ENCODE measurements at regions not wholly inside any gene's neighbourhood (a gene's known extent, or its start where the extent isn't known, plus 50 kb on each side); places are given as distances from the start of the nearest gene placed in this dataset.

DNA sequence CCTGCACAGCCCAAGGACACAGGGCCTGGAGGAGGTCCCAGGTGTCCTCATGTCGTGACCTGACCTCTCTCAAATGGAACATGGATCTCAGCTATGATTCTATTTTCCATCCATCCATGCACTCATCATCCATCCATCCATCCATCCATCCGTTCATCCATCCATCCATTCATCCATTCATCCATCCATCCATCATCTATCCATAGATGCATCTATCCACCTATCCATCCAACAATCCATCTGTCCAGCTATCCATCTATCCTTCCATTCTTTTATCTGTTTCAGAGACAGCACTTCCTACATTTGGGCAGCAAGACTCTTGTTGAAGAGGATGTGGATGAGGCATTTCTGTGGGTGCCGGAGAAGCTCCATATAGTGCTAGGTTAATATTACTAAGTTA, 86.7 kb downstream of the SCGB2B2 start:
- H3K27me3 Mint-ChIP-seq (ENCODE audit: unreplicated experiment), result no peaks in the 10 kb centered on the region
- H3K4me1 Mint-ChIP-seq (ENCODE audit: unreplicated experiment), result no peaks in the 10 kb centered on the region
- no peak for DNase-seq (ENCODE audit: extremely low spot score, unreplicated experiment)
- peaks cover 33% of the 10 kb centered on the region for H3K9me3 Mint-ChIP-seq (ENCODE audit: unreplicated experiment)
- TF ChIP-seq, protein P1, sequence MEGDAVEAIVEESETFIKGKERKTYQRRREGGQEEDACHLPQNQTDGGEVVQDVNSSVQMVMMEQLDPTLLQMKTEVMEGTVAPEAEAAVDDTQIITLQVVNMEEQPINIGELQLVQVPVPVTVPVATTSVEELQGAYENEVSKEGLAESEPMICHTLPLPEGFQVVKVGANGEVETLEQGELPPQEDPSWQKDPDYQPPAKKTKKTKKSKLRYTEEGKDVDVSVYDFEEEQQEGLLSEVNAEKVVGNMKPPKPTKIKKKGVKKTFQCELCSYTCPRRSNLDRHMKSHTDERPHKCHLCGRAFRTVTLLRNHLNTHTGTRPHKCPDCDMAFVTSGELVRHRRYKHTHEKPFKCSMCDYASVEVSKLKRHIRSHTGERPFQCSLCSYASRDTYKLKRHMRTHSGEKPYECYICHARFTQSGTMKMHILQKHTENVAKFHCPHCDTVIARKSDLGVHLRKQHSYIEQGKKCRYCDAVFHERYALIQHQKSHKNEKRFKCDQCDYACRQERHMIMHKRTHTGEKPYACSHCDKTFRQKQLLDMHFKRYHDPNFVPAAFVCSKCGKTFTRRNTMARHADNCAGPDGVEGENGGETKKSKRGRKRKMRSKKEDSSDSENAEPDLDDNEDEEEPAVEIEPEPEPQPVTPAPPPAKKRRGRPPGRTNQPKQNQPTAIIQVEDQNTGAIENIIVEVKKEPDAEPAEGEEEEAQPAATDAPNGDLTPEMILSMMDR (IDR thresholded peaks at IDR 0.05), result no peak
- no peaks in the 10 kb centered on the region for H3K36me3 Mint-ChIP-seq (ENCODE audit: unreplicated experiment)
- no peak overlapping the region for H3K4me3 Mint-ChIP-seq (ENCODE audit: unreplicated experiment)
- no peak overlapping the region for H3K27ac Mint-ChIP-seq (ENCODE audit: unreplicated experiment)

DNA sequence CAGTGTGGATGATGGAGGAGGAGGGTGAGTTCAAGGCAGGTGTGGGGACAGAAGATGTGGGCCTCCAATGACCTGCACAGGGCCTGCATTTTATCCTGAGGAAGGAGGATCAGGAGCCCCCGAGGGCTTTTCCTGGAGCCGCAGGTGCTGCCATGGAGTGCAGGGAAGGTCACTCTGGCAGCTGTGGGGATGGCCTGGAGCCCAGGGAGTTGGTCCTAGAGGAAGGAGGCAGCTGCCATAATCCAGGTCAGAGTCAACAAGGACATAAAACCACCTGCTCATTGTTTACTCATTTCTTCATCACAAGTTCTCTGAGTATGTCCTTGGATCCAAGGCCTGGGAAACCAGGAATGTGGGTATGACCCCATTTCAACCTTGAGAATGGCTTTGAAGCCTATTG, 87.2 kb downstream of the SCGB2B2 start:
- Mint-ChIP-seq H3K4me1 (ENCODE audit: unreplicated experiment) (no peaks in the 10 kb centered on the region), H3K36me3 (ENCODE audit: unreplicated experiment) (no peaks in the 10 kb centered on the region), H3K9me3 (ENCODE audit: unreplicated experiment) (peaks cover 34% of the 10 kb centered on the region), H3K27ac (ENCODE audit: unreplicated experiment) (no peak overlapping the region), H3K4me3 (ENCODE audit: unreplicated experiment) (no peak overlapping the region), H3K27me3 (ENCODE audit: unreplicated experiment) (no peaks in the 10 kb centered on the region)
- DNase-seq (ENCODE audit: extremely low spot score, unreplicated experiment), result no peak
- TF ChIP-seq, protein P1 (IDR thresholded peaks at IDR 0.05), result no peak

DNA sequence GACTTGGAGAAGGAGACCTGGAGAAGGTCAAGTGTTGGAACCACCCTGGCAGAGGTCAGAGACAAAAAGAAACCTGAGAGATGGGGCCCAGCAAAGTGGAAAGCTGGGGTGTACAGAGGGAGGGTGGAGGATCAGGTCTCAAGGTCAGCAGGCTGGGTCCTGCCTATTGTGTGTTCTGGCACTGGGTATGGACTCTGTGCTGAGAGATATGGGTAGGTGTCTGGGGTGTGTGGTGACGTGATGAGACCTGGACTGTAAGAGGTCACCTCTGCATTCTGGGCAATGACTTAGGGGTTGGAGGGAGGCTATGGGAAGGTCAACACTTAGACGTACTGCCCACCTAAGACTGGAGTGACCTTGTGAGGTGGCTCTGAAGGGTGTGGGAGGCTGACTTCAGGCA, 88.1 kb downstream of the SCGB2B2 start:
- H3K4me3 Mint-ChIP-seq (ENCODE audit: unreplicated experiment), result no peak overlapping the region
- no peak overlapping the region for H3K27ac Mint-ChIP-seq (ENCODE audit: unreplicated experiment)

DNA sequence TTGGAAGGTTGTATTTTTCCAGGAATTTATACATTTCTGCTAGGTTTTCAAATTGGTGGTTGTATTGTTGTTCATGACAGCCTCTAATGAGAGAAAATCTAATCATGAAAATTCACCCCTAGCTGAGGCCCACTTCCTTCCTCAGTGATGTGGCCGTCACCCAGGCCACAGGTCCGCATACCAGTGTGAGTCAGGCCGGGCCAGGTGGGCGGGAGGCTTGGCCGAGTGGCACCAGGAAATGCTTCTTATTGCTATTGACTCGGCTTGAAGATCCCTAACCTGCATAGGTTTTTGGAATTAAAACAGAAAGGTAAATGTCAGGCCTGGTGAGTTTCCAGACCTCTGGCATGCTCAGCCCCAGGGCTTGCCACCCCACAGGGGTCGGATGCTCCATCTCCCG, 88.7 kb downstream of the SCGB2B2 start:
- Mint-ChIP-seq H3K27me3 (ENCODE audit: unreplicated experiment) (no peaks in the 10 kb centered on the region), H3K27ac (ENCODE audit: unreplicated experiment) (no peak overlapping the region), H3K9me3 (ENCODE audit: unreplicated experiment) (peaks cover 34% of the 10 kb centered on the region), H3K4me1 (ENCODE audit: unreplicated experiment) (no peaks in the 10 kb centered on the region), H3K36me3 (ENCODE audit: unreplicated experiment) (no peaks in the 10 kb centered on the region), H3K4me3 (ENCODE audit: unreplicated experiment) (no peak overlapping the region)
- no peak for DNase-seq (ENCODE audit: extremely low spot score, unreplicated experiment)
- TF ChIP-seq, protein P1 (IDR thresholded peaks at IDR 0.05), result no peak

More for the DNA sequence above, 88.1 kb downstream of the SCGB2B2 start:
- DNase-seq (ENCODE audit: extremely low spot score, unreplicated experiment), result no peak
- no peaks in the 10 kb centered on the region for H3K4me1 Mint-ChIP-seq (ENCODE audit: unreplicated experiment)
- H3K9me3 Mint-ChIP-seq (ENCODE audit: unreplicated experiment), result peaks cover 34% of the 10 kb centered on the region
- H3K27me3 Mint-ChIP-seq (ENCODE audit: unreplicated experiment), result no peaks in the 10 kb centered on the region
- TF ChIP-seq, protein P1 (IDR thresholded peaks at IDR 0.05), result no peak
- no peaks in the 10 kb centered on the region for H3K36me3 Mint-ChIP-seq (ENCODE audit: unreplicated experiment)

DNA sequence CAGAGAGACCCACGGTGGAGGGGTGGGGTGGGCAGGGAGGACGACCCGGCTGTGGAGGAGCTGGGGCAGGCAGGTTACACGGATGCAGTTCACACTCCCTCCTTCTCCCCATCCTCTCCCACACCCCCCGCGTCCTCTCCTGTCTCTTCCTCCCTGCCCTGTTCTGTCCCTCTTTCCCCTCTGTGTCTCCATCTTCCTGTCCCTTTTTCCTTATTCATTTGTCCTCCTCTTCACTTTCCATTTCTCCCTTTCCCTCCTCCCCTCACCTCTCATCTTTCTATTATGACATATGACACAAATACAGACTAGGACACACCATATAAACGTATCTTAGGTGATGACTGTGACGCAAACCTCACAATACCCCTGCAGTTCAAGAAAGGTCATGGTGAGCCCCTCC, 96.6 kb downstream of the SCGB2B2 start:
- H3K27me3 Mint-ChIP-seq (ENCODE audit: unreplicated experiment), result no peaks in the 10 kb centered on the region
- DNase-seq (ENCODE audit: extremely low spot score, unreplicated experiment), result no peak
- H3K9me3 Mint-ChIP-seq (ENCODE audit: unreplicated experiment), result peaks cover 13% of the 10 kb centered on the region
- no peak overlapping the region for H3K27ac Mint-ChIP-seq (ENCODE audit: unreplicated experiment)
- no peaks in the 10 kb centered on the region for H3K4me1 Mint-ChIP-seq (ENCODE audit: unreplicated experiment)
- TF ChIP-seq, protein P1 (IDR thresholded peaks at IDR 0.05), result no peak
- H3K36me3 Mint-ChIP-seq (ENCODE audit: unreplicated experiment), result no peaks in the 10 kb centered on the region
- H3K4me3 Mint-ChIP-seq (ENCODE audit: unreplicated experiment), result no peak overlapping the region
